Endothelial cell (in vitro differentiated cells): ENCODE measurements at regions not wholly inside any gene's neighbourhood (a gene's known extent, or its start where the extent isn't known, plus 50 kb on each side); places are given as distances from the start of the nearest gene placed in this dataset.

Experiments
- DNase-seq: peaks from one replicate; pipeline ENCODE4 v3.0.0; 2021; ENCODE audit warnings: low spot score
- H3K27ac Mint-ChIP-seq: one replicate; pipeline ENCODE4 v1.8.0; 2021; ENCODE audit warnings: mixed read lengths, inconsistent platforms; ENCODE audit not compliant: unreplicated experiment
- H3K27me3 Mint-ChIP-seq: one replicate; pipeline ENCODE4 v1.8.0; 2021; ENCODE audit warnings: mild to moderate bottlenecking, moderate library complexity, mixed read lengths, inconsistent platforms; ENCODE audit not compliant: unreplicated experiment
- H3K36me3 Mint-ChIP-seq: one replicate; pipeline ENCODE4 v1.8.0; 2021; ENCODE audit warnings: mild to moderate bottlenecking, low read depth, mixed read lengths, inconsistent platforms; ENCODE audit not compliant: unreplicated experiment
- H3K4me1 Mint-ChIP-seq: one replicate; pipeline ENCODE4 v1.8.0; 2021; ENCODE audit warnings: mild to moderate bottlenecking, mixed read lengths, inconsistent platforms; ENCODE audit not compliant: unreplicated experiment
- H3K4me3 Mint-ChIP-seq: one replicate; pipeline ENCODE4 v1.8.0; 2021; ENCODE audit warnings: mild to moderate bottlenecking, mixed read lengths, inconsistent platforms; ENCODE audit not compliant: unreplicated experiment
- H3K9me3 Mint-ChIP-seq: one replicate; pipeline ENCODE4 v1.8.0; 2021; ENCODE audit warnings: mixed read lengths, inconsistent platforms; ENCODE audit not compliant: unreplicated experiment
- CTCF ChIP-seq: fragments of 200-600 bp; sonication (generic); IDR thresholded peaks from one replicate; pipeline ENCODE4 v1.5.0; 2021; ENCODE audit warnings: antibody characterized with exemption; ENCODE audit not compliant: unreplicated experiment

- Mint-ChIP-seq H3K4me3 (no peak overlapping the region), H3K27ac (no peak overlapping the region), H3K36me3 (no peaks in the 10 kb centered on the region), H3K9me3 (no peaks in the 10 kb centered on the region), H3K4me1 (no peaks in the 10 kb centered on the region), H3K27me3 (no peaks in the 10 kb centered on the region)
- no peak for DNase-seq
- no peak for TF ChIP-seq CTCF
These were observed 1537.8 kb upstream of the ACO1 start for GRCh38 chr9:30846651-30847050.

- Mint-ChIP-seq H3K27me3 (no peaks in the 10 kb centered on the region), H3K9me3 (no peaks in the 10 kb centered on the region), H3K36me3 (no peaks in the 10 kb centered on the region), H3K4me1 (no peaks in the 10 kb centered on the region), H3K4me3 (no peak overlapping the region), H3K27ac (no peak overlapping the region)
- no peak for TF ChIP-seq CTCF
- DNase-seq: no peak
These were observed 1532.8 kb upstream of the ACO1 start for GRCh38 chr9:30851600-30851999.

DNA sequence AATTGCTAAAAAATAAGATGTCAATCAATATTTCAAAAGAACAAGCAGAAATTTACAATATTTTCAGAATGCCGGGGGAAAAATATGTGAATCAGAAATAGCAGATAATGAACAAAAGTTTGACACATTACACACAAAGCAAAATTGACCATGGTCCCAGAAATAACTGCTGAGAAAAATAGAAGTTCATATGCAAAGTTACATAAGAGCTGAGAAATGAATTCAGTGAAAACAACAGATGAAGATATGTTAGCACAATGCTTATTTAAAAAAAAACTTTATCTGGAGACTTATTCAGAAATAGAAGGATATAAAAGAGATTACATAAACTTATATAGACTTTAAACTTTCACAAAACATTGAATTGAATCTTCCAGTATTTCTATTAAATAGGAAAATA lies 1483.7 kb upstream of the ACO1 start:
- Mint-ChIP-seq H3K27me3 (no peaks in the 10 kb centered on the region), H3K9me3 (no peaks in the 10 kb centered on the region), H3K4me1 (no peaks in the 10 kb centered on the region), H3K36me3 (no peaks in the 10 kb centered on the region), H3K27ac (no peak overlapping the region), H3K4me3 (no peak overlapping the region)
- no peak for DNase-seq
- no peak for TF ChIP-seq CTCF

GRCh38 chr9:30913331-30913730 lies 1471.1 kb upstream of the ACO1 start:
- no peak for TF ChIP-seq CTCF
- Mint-ChIP-seq H3K4me1 (no peaks in the 10 kb centered on the region), H3K27me3 (no peaks in the 10 kb centered on the region), H3K27ac (no peak overlapping the region), H3K36me3 (no peaks in the 10 kb centered on the region), H3K9me3 (no peaks in the 10 kb centered on the region), H3K4me3 (no peak overlapping the region)
- DNase-seq: no peak

DNA sequence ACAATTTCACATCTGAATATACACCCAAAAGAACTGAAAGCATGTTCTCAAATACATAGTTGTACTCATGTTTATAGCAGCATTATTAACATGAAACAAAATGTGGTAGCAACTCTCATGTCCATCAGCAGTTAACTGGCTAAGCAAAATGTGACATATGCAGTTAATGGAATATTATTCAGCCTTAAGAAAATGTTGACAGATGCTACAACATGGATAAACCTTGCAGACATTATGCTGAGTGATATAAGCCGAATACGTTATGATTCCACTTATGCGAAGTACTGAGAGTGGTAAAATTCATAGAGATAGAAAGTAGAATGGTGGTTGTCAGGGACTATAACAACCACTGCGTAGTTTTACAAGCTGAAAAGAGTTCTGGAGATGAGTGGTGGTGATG lies 1469.0 kb upstream of the ACO1 start:
- no peaks in the 10 kb centered on the region for H3K9me3 Mint-ChIP-seq
- DNase-seq: no peak
- no peak for TF ChIP-seq CTCF
- no peak overlapping the region for H3K4me3 Mint-ChIP-seq
- H3K27ac Mint-ChIP-seq: no peak overlapping the region
- no peaks in the 10 kb centered on the region for H3K4me1 Mint-ChIP-seq
- no peaks in the 10 kb centered on the region for H3K36me3 Mint-ChIP-seq
- no peaks in the 10 kb centered on the region for H3K27me3 Mint-ChIP-seq
